ENCODE measurements at regions not wholly inside any gene's neighbourhood (a gene's known extent, or its start where the extent isn't known, plus 50 kb on each side); places are given as distances from the start of the nearest gene placed in this dataset.
"Not testable (repeated sequence)": the region's sequence is repeated elsewhere in the genome, so short reads cannot be mapped to it uniquely, and the experiment has no call there.

- no peak for DNase-seq
Measured at GRCh38 chr3:72071624-72072023, 286.7 kb upstream of the PROK2 start.

DNA sequence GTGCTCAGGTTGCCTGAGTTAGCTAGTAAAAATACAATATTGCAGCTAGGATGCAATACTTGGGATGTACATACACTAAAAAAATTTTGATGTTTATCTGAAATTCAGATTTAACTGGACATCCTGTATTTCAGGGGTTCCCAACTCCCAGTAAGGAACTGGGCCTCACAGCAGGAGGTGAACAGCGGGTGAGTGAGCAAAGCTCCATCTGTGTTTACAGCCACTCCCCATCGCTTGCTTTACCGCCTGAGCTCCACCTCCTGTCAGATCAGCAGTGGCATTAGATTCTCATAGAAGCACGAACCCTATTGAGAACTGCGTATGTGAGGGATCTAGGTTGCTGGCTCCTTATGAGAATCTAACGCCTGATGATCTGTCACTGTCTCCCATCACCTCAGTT lies 285.1 kb upstream of the PROK2 start:
- no peak for DNase-seq

- no peak for DNase-seq
Measured at GRCh38 chr3:72069543-72069942, 284.6 kb upstream of the PROK2 start.

DNA sequence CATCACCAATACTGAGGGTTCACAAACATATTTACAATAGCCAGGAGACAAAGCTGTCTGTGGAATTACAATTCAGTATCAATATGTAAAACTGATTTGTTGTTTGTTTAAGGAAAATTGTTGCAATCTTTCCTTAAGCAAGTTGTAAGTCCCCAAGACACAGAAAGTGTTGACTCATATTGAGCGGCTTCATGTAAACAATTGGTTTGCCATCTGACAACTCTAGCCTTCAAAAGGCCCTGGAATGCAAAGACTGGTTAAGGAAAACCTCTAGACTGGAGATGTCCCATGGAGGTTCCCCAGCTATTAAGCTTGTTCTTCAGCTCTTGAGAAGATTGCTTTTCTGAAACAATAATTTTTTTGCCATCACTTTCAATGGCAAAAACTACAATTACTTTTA lies 283.7 kb upstream of the PROK2 start:
- DNase-seq = no peak

DNA sequence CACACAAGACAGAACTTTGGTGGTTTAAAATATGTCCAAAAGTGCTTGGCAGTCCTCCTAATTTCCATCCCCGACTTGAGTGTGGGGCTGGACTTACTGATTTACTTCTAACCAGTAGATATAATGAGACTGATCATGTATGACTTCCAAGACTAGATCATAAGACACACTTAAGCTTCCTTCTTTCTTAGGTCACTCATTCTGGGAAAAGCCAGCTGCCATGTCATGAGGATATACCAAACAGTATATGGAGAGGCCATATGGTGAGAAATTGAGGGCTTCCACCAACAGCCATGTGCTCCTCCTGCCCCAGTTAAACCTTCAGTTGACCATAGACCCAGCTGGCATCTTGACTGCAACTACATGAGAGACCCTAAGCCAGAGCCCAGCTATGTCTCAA lies 282.8 kb upstream of the PROK2 start:
- DNase-seq = peak in 1 of 4 experiments; percentile 21

DNA sequence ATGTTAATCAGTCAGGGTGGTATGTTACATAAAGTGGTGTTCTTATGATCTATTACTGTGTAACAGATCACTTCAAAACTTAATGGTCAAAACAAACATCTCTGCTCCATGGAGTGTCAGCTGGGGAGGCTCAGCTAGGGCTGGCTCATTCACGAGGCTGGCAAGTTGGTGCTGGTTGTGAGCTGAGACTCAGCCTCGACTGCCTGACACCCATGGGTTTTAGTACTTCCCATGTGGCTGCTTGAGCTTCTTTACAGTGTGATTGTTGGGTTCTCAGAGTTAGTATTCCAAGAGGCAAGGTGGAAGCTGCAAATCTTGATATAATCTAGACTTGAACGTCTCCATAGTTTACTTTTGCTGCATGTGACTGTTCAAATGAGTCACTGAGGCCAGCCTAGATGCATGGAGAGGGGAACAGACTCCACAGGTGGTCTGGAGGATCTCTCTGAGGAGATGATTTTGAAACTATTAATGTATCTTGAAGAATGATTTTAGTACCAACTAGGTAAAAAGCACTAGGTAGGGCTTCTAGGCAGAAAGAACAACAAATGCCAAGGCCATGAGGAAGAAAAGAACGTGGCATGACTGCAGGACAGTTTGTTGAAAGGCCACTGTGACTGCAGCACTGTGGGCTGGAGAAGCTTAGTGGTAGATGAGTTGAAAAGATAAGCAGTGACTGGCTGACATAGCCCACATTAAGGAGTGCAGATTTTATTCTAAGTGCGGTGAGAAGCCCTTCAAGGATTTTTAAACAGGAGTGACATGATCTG lies 281.1 kb upstream of the PROK2 start:
- no peak for DNase-seq

DNA sequence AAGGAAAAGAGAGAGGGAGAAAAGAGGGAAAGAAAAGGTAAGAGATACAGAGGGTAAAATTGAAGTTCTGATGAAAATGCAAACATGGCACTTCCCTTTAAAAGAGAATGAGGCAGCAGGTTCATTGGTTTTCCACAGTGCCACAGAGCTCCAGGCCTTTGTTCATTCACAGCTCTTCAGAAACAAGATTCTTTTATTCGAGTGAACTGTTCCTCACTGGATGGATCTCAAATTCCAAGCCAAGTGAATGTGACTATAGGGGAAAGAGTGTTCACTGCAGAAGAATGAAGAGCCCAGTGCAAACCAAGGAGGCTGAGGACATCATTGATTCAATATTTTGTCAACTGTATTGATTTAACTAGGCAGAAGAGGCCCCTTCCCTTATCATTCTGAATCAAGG lies 280.3 kb upstream of the PROK2 start:
- DNase-seq = no peak

DNA sequence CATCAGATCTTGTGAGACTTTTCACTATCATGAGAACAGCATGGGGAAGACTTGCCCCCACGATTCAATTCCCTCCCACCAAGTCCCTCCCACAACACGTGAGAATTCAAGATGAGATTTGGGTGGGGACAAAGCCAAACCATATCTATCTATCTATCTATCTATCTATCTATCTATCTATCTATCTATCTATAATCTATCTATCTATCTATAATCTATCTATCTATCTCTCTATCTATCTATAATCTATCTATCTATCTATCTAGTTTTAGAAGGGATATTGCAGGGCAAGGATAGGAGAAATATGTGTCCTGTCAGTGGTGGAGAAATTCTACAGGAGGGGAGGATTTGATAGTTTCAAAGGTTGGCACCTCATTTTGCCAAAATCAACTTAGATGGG lies 279.8 kb upstream of the PROK2 start:
- not testable (repeated sequence) for DNase-seq

DNA sequence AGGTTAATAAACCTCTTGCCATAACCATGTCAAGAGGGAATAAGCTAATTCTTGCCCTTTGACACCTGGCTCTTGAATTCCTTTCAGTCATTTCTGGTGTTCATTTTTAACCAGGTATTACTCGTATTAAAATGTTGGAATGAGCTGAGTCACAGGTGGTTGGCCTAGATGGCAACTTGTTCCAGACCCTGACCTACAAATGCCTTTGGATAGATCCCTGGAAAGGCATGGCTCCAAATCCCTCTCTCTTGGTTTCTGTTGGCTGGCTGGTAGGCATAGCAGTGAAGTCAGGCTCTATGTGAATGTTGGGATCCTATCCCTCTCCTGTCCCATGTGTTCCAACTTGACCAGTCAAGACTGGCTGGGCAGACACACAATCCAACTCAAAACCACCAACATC lies 277.1 kb upstream of the PROK2 start:
- DNase-seq = no peak

- no peak for DNase-seq
Measured at GRCh38 chr3:72060447-72061034, 275.6 kb upstream of the PROK2 start.

GRCh38 chr3:72058493-72059081 lies 273.6 kb upstream of the PROK2 start:
- DNase-seq = no peak

DNA sequence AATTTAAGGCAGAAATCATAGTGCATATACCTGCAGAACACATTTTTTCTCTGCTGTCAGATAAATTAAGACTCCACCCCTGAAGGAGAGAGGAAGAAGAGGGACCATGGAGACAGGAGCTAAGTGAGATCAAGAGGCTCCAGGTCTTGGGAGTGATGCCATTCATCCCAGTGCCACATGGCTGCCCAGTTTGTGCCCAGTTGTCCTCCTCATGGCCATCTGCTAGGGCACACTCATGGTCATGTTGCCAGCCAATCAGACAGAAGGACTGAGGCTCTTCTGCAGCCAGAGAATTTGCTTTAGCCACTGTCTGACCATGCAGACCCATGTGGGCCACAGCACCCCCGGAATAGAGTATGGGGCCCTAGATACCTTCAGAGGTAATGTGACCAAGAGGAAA lies 270.5 kb upstream of the PROK2 start:
- no peak for DNase-seq

DNA sequence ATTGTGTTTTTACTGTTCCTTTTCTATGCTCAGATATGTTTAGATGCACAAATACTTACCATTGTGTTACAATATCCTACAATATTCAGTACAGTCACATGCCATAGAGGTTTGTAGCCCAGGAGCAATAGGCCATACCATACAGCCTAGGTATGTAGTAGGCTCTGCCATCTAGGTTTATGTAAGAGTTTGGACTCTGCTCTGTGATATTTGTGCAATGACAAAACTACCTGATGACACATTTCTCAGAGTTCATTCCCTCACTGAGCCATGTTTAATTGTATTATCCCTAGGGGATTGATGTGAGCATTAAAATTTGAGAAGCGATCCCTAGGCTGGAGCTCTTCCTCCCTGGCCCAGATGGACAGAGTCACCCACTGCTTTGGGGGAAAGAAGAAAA lies 270.0 kb upstream of the PROK2 start:
- no peak for DNase-seq

DNA sequence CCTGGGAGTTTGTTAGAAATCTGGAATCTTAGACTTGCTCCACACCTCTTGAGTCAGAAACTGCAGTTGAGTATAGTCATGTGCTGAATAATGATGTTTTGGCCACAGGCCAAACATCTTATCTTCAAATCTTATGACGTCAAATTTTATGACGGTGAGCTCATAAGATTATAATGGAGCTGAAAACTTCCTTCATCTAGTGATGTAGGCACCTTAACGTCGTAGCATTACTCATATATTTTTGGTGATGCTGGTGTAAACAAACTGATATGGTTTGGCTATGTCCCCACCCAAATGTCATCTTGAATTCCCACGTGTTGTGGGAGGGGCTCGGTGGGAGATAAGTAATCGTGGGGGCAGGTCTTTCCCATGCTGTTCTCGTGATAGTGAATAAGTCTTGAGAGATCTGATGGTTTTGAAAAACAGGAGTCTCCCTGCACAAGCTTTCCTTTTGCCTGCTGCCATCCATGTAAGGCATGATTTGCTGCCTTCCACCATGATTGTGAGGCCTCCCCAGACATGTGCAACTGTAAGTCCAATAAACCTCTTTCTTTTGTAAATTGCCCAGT lies 268.0 kb upstream of the PROK2 start:
- no peak for DNase-seq

DNA sequence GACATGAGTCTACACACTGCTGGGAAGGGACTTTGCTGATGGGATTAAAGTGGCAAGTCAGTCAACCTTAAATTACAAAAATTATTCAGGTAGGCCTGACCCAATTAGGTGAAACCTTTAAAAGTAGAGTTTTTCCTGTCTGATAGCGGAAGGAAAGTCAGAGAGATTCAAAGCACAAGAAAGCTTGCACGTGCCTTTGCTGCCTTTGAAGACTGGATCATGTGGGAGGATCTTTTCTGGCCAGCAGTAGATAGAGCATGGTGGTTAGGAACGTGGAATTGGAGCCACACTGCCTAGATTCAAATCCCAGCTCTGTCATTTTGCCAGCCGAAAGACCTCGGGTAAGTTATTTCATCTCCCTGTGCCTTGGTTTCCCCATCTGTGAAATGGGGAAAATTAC lies 265.8 kb upstream of the PROK2 start:
- DNase-seq = no peak

DNA sequence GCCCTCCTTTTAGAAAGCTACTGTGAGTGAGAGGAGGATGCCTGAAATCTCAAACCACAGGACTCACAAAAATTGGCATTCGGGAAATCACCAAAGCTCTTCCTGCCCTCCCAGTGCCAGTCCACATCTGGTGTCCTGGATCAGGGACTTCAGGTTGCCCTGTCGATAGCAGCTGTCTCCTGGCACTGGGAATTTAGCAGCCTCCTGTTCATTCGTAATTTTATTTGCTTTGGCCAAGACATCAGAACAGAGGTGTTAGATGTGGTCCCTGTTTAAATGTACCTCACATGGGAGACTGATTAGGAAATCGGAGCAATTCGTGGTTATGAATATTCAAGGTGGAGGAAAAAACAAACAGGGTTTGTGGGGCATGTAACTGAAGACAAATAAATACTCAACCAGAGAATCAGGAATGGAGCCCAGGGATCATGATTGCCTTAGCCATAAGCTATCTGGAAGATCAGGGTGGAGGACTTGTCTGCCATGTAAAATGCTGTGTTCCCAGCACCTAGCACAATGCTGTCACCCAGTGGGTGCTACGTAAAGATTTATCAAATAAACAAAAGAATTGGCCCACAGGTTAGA lies 265.2 kb upstream of the PROK2 start:
- no peak for DNase-seq

DNA sequence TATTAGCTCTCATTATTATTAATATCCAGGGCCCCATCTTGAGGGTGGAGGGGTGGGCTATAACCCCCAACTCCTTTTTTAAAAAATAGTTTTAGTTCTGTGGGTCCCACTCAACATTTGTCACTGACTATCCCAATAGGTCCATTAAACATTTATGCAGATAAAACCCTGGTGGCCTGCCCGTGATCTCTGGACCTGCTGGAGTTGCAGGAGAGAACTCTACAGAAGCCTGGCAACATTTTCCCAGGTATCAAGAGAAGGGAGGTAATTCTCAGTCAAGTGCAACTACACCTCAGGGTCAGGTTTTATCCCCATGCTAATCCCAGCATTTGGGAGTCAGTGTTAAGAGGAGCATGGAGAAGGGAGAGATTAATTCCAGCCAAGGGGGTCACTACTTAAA lies 264.4 kb upstream of the PROK2 start:
- DNase-seq = no peak

DNA sequence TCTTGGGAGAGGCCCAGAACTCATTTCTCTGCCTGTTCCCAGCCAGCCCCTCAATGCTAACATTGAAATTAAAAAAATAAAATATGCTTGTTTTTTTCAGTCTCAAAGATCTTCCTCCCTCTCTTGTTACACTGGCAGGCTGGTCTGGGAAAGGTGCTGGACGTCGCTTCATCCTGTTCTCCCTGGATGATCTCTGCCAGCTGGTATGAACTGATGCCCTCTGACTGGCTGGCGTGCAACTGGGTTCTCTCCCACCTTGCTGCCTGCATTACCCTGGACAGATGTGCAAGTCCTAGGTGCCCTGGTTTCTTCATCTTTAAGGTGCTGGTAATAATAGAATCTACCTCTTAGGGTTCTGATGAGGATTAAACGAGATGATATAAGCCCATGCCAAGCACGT lies 263.9 kb upstream of the PROK2 start:
- DNase-seq = no peak

GRCh38 chr3:72047221-72047871 lies 262.4 kb upstream of the PROK2 start:
- DNase-seq = no peak

DNA sequence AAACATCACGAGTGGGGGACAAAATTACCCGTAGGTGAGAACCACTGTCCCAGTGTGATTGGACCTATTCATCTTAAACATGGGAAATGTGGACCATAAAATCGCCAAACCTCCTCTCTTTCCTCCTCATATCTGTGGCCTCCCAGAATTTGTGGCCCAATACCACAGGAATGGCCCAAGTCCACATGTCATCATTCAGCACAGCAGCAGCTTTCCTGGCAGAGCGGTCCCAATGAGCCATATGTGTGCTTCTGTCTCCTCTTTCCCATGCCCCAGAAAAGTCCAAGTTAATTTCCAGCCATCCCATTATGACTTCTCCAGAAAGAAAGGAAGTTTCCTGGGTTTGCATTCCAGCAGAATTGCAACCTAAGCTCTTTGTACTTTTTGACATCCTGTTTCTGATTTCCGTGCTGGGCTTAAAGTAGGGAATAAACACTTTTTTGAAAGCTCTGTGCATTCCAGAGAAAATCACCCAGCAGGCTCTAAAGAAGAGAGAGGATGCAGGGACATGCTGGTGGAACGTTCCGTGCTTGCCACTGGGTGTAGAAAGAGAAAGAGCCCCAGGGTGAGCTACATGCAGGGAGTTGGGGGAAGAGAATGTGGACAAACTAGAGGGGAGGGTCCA lies 259.4 kb upstream of the PROK2 start:
- DNase-seq = peak in 3 of 4 experiments; percentile 13 to 61 (median 47)

GRCh38 chr3:72043204-72044133 lies 258.5 kb upstream of the PROK2 start:
- DNase-seq = peak; percentile 77 to 93 (median 88)
